Cardiac muscle cell (in vitro differentiated cells and primary cell): ENCODE measurements at regions not wholly inside any gene's neighbourhood (a gene's known extent, or its start where the extent isn't known, plus 50 kb on each side); places are given as distances from the start of the nearest gene placed in this dataset.
"Not testable (repeated sequence)": the region's sequence is repeated elsewhere in the genome, so short reads cannot be mapped to it uniquely, and the experiment has no call there.

Experiments
- DNase-seq, 2 donors: peaks; one replicate each; pipeline versions ENCODE4 v3.0.0 to v3.0.0-alpha.2; 2010 to 2017; ENCODE audit warnings: low read depth in 1 of 2, low spot score in 1 of 2
- H3K27ac ChIP-seq: fragments of 200-600 bp; sonication (generic); 2 replicates; pipeline ENCODE4 v1.5.1; 2016
- H3K27me3 ChIP-seq: fragments of 200-600 bp; sonication (generic); 2 replicates; pipeline ENCODE4 v1.6.0; 2016; ENCODE audit warnings: control low read depth
- H3K36me3 ChIP-seq: fragments of 200-600 bp; sonication (generic); 2 replicates; pipeline ENCODE4 v1.5.1; 2016; ENCODE audit warnings: control low read depth
- H3K4me1 ChIP-seq: fragments of 200-600 bp; sonication (generic); 2 replicates; pipeline ENCODE4 v1.8.1; 2017; ENCODE audit warnings: low read depth, mild to moderate bottlenecking, mixed run types
- H3K4me3 ChIP-seq: fragments of 200-600 bp; sonication (generic); 2 replicates; pipeline ENCODE4 v1.5.1; 2016; ENCODE audit warnings: mild to moderate bottlenecking
- H3K9me3 ChIP-seq: fragments of 200-600 bp; sonication (generic); 2 replicates; pipeline ENCODE4 v1.5.1; 2017; ENCODE audit warnings: low read depth, mild to moderate bottlenecking, control low read depth
- CTCF ChIP-seq: IDR thresholded peaks from 2 replicates; pipeline ENCODE4 v1.5.1; 2012; ENCODE audit warnings: low read depth, mild to moderate bottlenecking, low read length

GRCh38 chr10:85111271-85111670, 782.9 kb downstream of the CCSER2 start:
- H3K27me3 ChIP-seq: no peaks in the 10 kb centered on the region
- no peaks in the 10 kb centered on the region for H3K9me3 ChIP-seq
- TF ChIP-seq CTCF: no peak
- H3K4me3 ChIP-seq: no peak overlapping the region
- DNase-seq: no peak
- H3K27ac ChIP-seq: no peak overlapping the region
- H3K36me3 ChIP-seq: no peaks in the 10 kb centered on the region
- H3K4me1 ChIP-seq: peaks cover 5% of the 10 kb centered on the region

GRCh38 chr10:85124603-85125051, 796.2 kb downstream of the CCSER2 start:
- H3K27me3 ChIP-seq: no peaks in the 10 kb centered on the region
- H3K4me1 ChIP-seq: no peaks in the 10 kb centered on the region
- no peak overlapping the region for H3K27ac ChIP-seq
- no peak overlapping the region for H3K4me3 ChIP-seq
- no peak for TF ChIP-seq CTCF
- no peaks in the 10 kb centered on the region for H3K36me3 ChIP-seq
- no peaks in the 10 kb centered on the region for H3K9me3 ChIP-seq
- peak in 1 of 2 donors; percentile 10 for DNase-seq

- TF ChIP-seq CTCF: no peak
- Histone ChIP-seq H3K27ac (no peak overlapping the region), H3K27me3 (no peaks in the 10 kb centered on the region), H3K36me3 (no peaks in the 10 kb centered on the region), H3K4me1 (peaks cover 10% of the 10 kb centered on the region), H3K9me3 (no peaks in the 10 kb centered on the region), H3K4me3 (no peak overlapping the region)
- DNase-seq: no peak
These were observed 808.9 kb downstream of the CCSER2 start for GRCh38 chr10:85137253-85137652.

- peaks cover 10% of the 10 kb centered on the region for H3K4me1 ChIP-seq
- no peaks in the 10 kb centered on the region for H3K9me3 ChIP-seq
- no peak overlapping the region for H3K27ac ChIP-seq
- no peak for DNase-seq
- no peak for TF ChIP-seq CTCF
- no peaks in the 10 kb centered on the region for H3K36me3 ChIP-seq
- no peaks in the 10 kb centered on the region for H3K27me3 ChIP-seq
- no peak overlapping the region for H3K4me3 ChIP-seq
These were observed 809.7 kb downstream of the CCSER2 start for GRCh38 chr10:85138046-85138445.

- no peaks in the 10 kb centered on the region for H3K36me3 ChIP-seq
- no peak for TF ChIP-seq CTCF
- H3K4me1 ChIP-seq: peaks cover 10% of the 10 kb centered on the region
- DNase-seq: no peak
- H3K4me3 ChIP-seq: no peak overlapping the region
- no peak overlapping the region for H3K27ac ChIP-seq
- H3K9me3 ChIP-seq: no peaks in the 10 kb centered on the region
- H3K27me3 ChIP-seq: no peaks in the 10 kb centered on the region
These were observed 810.7 kb downstream of the CCSER2 start for GRCh38 chr10:85139124-85139523.

GRCh38 chr10:85141520-85141919, 813.1 kb downstream of the CCSER2 start:
- not testable (repeated sequence) for H3K4me3 ChIP-seq, H3K36me3 ChIP-seq, H3K27ac ChIP-seq, H3K27me3 ChIP-seq, H3K4me1 ChIP-seq, DNase-seq, H3K9me3 ChIP-seq
